IPS-11a (cell line): ENCODE measurements at regions not wholly inside any gene's neighbourhood (a gene's known extent, or its start where the extent isn't known, plus 50 kb on each side); places are given as distances from the start of the nearest gene placed in this dataset.

Experiments
- H3K4me3 ChIP-seq: one replicate; pipeline ENCODE4 v1.5.1; 2013; ENCODE audit warnings: low read depth, low read length, control low read depth

DNA sequence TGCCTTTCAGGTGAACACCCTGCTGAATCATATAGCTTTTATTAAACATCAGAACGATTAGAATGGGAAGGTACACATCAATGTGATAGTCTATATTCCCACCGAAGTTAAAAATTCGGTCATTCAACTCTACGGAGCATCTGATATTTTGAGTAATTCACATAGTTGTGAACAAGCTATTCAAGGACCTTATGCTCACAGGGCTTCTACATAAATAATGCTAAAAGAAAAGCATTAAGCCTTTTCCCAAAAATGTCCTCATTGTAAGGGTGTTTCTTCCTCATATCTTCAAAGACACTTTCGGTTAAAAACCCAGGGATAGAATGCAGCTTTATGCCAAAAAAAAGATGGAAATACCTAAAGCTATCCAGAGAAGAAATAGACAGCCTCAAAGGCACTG is 79.7 kb upstream of the EDNRA start:
- H3K4me3 ChIP-seq, result no peak overlapping the region

DNA sequence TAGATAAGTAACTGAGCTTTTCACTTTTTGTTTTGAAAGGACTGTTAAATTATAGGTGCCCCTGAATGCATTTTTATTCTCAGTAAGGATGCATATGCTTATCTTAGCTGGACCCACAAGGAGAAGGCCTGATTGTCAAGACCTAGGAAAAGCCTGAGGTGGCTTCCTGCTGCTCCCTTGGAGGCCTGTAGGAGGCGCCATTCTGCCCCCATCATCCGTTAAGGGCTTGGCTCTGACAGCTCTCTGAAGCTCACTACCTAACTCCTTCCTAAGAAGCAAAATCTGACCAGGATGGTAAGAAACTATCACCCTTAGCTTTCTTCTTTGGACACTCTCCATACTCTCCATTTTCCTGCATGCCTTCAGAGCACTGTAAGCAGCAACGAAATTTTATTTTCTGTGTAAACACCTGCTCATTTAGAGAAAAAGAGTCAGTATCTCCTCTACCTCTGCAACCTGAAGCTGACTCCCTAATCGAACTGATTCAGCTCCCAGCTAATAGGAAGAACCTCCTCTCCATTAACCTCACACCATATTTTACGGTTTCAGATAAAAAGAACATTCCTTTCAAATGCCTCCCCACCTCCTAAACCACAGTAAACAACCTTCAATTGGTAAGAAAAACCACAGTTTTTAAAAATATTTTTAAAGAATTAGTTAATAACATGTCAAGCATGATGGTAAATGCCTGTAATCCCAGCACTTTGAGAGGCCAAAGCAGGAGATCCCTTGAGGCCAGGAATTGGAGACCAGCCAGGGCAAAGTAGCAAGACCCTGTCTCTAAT is 73.4 kb upstream of the EDNRA start:
- no peak overlapping the region for H3K4me3 ChIP-seq

DNA sequence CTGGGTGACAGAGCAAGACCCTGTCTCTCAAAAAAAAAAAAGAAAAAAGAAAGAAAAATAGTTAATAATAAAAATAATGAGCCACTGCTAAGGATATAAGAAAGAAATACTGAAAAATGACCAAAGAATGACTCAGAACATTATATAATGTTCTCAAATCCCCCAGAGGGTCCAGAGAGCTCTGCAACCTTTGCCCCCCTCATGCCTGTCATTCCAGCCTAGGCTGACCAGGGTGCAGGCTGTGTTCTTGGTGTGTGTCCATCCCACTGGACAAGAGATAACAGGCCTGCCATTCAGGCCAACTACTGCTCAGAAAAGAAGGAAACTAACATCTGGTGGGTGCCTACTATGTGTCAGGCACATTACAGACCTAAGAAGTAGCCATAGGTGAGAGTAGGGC is 72.7 kb upstream of the EDNRA start:
- H3K4me3 ChIP-seq, result no peak overlapping the region

DNA sequence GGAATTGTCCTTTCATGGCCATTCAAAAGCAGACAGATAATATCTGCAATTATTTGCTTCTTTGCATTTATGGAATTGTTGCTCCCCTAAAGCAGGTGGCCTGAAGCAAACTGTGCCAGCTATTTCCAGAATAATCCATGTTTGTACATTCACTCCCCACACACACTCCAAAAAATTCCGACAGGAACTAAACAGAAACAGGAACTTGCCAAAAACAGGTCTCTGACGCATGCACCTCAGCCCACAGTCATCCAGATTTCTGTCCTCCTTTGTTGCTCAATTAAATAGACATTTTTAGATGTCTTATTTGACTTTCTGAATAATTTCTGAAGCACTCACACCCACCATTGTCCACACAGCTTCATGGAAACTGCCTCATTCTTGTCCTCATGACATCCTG is 71.5 kb upstream of the EDNRA start:
- no peak overlapping the region for H3K4me3 ChIP-seq

DNA sequence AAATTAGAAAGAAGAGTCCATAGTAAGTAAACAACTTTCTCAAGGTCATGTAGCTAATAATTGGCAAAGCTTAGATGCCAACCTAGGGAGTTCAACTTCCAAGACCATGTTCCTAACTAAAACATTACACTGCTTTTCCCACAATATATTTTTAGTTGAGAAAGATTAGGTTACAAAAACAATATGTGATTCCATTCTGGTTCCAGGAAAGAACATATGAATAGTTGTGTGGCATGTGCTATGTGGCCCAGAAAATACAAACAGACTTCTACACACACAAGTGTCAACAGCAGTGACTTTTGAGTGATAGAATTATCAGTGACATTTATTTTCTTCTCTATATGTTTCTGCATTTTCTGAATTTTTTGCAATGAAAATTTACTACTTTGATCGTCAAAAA is 62.7 kb upstream of the EDNRA start:
- no peak overlapping the region for H3K4me3 ChIP-seq

DNA sequence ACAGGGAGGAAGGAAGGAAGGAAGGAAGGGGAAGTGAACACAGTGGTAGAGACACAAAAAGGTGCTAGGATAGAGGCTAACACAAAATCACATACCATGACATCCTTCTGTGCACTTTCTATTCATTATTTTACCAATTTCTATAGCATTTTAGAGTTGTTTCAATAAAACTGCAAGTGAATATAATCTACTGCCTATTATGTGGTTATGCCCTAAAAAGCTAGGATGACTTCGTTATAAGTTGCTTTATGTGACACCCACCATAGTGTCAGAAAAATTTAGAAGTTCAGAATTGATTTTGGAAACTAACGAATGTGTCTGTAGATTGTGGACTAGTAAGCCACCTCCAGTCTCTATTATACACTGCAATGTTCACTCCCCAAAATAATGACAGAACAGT is 59.4 kb upstream of the EDNRA start:
- H3K4me3 ChIP-seq, result no peak overlapping the region

DNA sequence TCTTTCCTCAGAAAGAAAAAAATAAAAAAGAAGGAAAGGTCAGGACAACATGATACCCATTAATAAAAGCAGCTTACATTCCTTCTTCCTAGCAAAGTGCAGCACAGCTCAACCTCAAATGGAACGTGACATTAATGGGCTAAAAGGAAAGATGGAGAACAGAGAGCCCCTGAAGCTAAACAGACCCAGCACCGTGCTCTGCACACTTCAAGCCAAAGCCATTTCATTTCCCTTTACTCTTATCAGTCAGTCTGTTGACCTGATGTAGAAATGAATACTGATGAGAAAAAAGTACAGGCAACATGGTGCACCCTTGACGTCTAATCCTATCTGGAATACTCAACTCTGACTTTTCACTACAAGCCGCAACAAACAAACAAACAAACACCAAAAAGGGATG is 57.7 kb upstream of the EDNRA start:
- no peak overlapping the region for H3K4me3 ChIP-seq

DNA sequence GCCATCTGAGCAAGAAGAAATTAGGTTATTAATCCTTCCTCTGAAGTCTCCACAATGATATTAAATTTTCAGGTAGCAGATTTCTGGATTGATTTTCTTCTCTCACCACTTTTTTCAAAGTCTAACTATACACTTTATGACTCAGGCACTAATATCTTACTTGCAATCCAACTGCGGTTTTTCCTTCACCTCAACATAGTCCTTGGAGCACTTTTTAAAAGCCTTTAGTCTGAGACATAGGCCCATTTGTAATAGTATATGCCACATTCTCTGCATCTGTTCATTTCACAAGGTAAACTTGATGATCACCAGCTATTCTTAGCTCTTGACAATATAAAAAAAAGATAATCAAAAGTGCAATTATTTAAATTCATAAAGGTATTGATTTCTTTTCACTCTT is 55.9 kb upstream of the EDNRA start:
- H3K4me3 ChIP-seq, result no peak overlapping the region

DNA sequence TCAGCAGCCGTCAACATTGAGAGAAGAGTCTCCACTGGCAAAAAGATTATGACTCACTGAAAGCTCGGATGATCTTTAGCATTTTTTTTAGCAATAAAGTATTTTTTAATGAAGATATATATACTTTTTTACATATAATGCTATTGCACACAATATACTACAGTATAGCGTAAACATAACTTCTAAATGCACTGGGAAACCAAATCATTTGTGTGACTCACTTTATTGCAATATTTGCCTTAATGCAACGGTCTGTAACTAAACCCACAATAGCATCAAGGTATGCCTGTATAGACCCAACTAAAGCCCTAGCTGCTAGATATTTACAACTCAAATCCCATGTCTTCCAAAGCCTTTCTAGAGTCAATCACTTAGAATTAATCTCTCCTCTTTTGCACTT is 52.3 kb upstream of the EDNRA start:
- no peak overlapping the region for H3K4me3 ChIP-seq

DNA sequence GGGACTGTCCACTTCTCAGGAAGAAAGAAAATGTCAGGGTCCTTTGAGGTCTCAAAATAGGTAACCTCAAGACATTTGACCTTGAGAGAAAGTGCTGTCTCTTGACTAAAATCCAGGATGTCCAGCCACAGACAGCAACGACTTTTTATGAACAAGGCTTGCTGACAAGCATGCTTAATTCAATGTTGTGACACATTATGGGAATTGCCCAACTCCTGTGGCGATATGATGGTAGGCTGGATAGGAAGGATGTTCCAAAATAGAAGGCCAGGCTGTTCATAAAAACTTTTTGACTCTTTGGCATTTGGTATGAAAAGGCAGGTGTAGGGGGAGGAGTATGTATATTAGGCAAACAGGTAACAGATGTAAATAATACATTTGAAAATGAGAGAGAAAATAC is 50.8 kb upstream of the EDNRA start:
- H3K4me3 ChIP-seq, result no peak overlapping the region
